ENCODE measurements at regions not wholly inside any gene's neighbourhood (a gene's known extent, or its start where the extent isn't known, plus 50 kb on each side); places are given as distances from the start of the nearest gene placed in this dataset.

GRCh38 chr4:147318586-147318985 is 162.3 kb upstream of the EDNRA start:
- no peak overlapping the region for H3K4me3 Mint-ChIP-seq
- no peaks in the 10 kb centered on the region for H3K4me1 Mint-ChIP-seq
- peaks cover 6% of the 10 kb centered on the region for H3K9me3 Mint-ChIP-seq
- no peaks in the 10 kb centered on the region for H3K27me3 Mint-ChIP-seq
- no peaks in the 10 kb centered on the region for H3K36me3 Mint-ChIP-seq
- H3K27ac Mint-ChIP-seq, result no peak overlapping the region

GRCh38 chr4:147325571-147325981 is 155.3 kb upstream of the EDNRA start:
- H3K27me3 Mint-ChIP-seq, result no peaks in the 10 kb centered on the region
- peaks cover 6% of the 10 kb centered on the region for H3K9me3 Mint-ChIP-seq
- no peak overlapping the region for H3K27ac Mint-ChIP-seq
- H3K36me3 Mint-ChIP-seq, result no peaks in the 10 kb centered on the region
- no peak overlapping the region for H3K4me3 Mint-ChIP-seq
- H3K4me1 Mint-ChIP-seq, result no peaks in the 10 kb centered on the region

- Mint-ChIP-seq H3K9me3 (peaks cover 6% of the 10 kb centered on the region), H3K27me3 (peaks cover 1% of the 10 kb centered on the region), H3K27ac (no peak overlapping the region), H3K4me3 (no peak overlapping the region), H3K36me3 (no peaks in the 10 kb centered on the region), H3K4me1 (no peaks in the 10 kb centered on the region)
These were observed 154.3 kb upstream of the EDNRA start for GRCh38 chr4:147326591-147326990.

GRCh38 chr4:147327322-147327721 is 153.6 kb upstream of the EDNRA start:
- peaks cover 3% of the 10 kb centered on the region for H3K9me3 Mint-ChIP-seq
- no peak overlapping the region for H3K27ac Mint-ChIP-seq
- H3K4me3 Mint-ChIP-seq, result no peak overlapping the region
- H3K36me3 Mint-ChIP-seq, result no peaks in the 10 kb centered on the region
- H3K27me3 Mint-ChIP-seq, result peaks cover 1% of the 10 kb centered on the region
- H3K4me1 Mint-ChIP-seq, result no peaks in the 10 kb centered on the region

GRCh38 chr4:147328189-147328588 is 152.7 kb upstream of the EDNRA start:
- Mint-ChIP-seq H3K4me1 (no peaks in the 10 kb centered on the region), H3K27me3 (peaks cover 1% of the 10 kb centered on the region), H3K9me3 (no peaks in the 10 kb centered on the region), H3K36me3 (no peaks in the 10 kb centered on the region), H3K27ac (no peak overlapping the region), H3K4me3 (no peak overlapping the region)

GRCh38 chr4:147328756-147329446 is 152.0 kb upstream of the EDNRA start:
- Mint-ChIP-seq H3K4me3 (no peak overlapping the region), H3K27me3 (peaks cover 1% of the 10 kb centered on the region), H3K4me1 (no peaks in the 10 kb centered on the region), H3K27ac (no peak overlapping the region), H3K9me3 (no peaks in the 10 kb centered on the region), H3K36me3 (no peaks in the 10 kb centered on the region)

- no peak overlapping the region for H3K27ac Mint-ChIP-seq
- H3K4me3 Mint-ChIP-seq, result no peak overlapping the region
- peaks cover 1% of the 10 kb centered on the region for H3K27me3 Mint-ChIP-seq
These were observed 148.8 kb upstream of the EDNRA start for GRCh38 chr4:147332091-147332490.

GRCh38 chr4:147334478-147334877 is 146.4 kb upstream of the EDNRA start:
- H3K4me1 Mint-ChIP-seq, result no peaks in the 10 kb centered on the region
- no peaks in the 10 kb centered on the region for H3K36me3 Mint-ChIP-seq
- no peak overlapping the region for H3K4me3 Mint-ChIP-seq
- no peak overlapping the region for H3K27ac Mint-ChIP-seq
- no peaks in the 10 kb centered on the region for H3K9me3 Mint-ChIP-seq
- H3K27me3 Mint-ChIP-seq, result peaks cover 1% of the 10 kb centered on the region

More at GRCh38 chr4:147332091-147332490, 148.8 kb upstream of the EDNRA start:
- no peaks in the 10 kb centered on the region for H3K9me3 Mint-ChIP-seq
- H3K36me3 Mint-ChIP-seq, result no peaks in the 10 kb centered on the region
- no peaks in the 10 kb centered on the region for H3K4me1 Mint-ChIP-seq

GRCh38 chr4:147335183-147335582 is 145.7 kb upstream of the EDNRA start:
- H3K9me3 Mint-ChIP-seq, result no peaks in the 10 kb centered on the region
- H3K4me1 Mint-ChIP-seq, result no peaks in the 10 kb centered on the region
- no peak overlapping the region for H3K4me3 Mint-ChIP-seq
- H3K27me3 Mint-ChIP-seq, result peaks cover 1% of the 10 kb centered on the region
- no peaks in the 10 kb centered on the region for H3K36me3 Mint-ChIP-seq
- no peak overlapping the region for H3K27ac Mint-ChIP-seq

- H3K36me3 Mint-ChIP-seq, result no peaks in the 10 kb centered on the region
- peaks cover under 1% of the 10 kb centered on the region for H3K27me3 Mint-ChIP-seq
- H3K4me3 Mint-ChIP-seq, result no peak overlapping the region
- no peaks in the 10 kb centered on the region for H3K4me1 Mint-ChIP-seq
- no peak overlapping the region for H3K27ac Mint-ChIP-seq
- H3K9me3 Mint-ChIP-seq, result no peaks in the 10 kb centered on the region
These were observed 144.6 kb upstream of the EDNRA start for GRCh38 chr4:147336252-147336651.

GRCh38 chr4:147339100-147339499 is 141.8 kb upstream of the EDNRA start:
- Mint-ChIP-seq H3K27me3 (no peaks in the 10 kb centered on the region), H3K9me3 (no peaks in the 10 kb centered on the region), H3K27ac (no peak overlapping the region), H3K4me3 (no peak overlapping the region), H3K4me1 (no peaks in the 10 kb centered on the region), H3K36me3 (no peaks in the 10 kb centered on the region)

GRCh38 chr4:147340111-147340510 is 140.8 kb upstream of the EDNRA start:
- no peaks in the 10 kb centered on the region for H3K27me3 Mint-ChIP-seq
- H3K9me3 Mint-ChIP-seq, result no peaks in the 10 kb centered on the region

GRCh38 chr4:147340591-147341120 is 140.2 kb upstream of the EDNRA start:
- Mint-ChIP-seq H3K9me3 (no peaks in the 10 kb centered on the region), H3K27ac (no peak overlapping the region), H3K27me3 (no peaks in the 10 kb centered on the region), H3K36me3 (no peaks in the 10 kb centered on the region), H3K4me1 (no peaks in the 10 kb centered on the region), H3K4me3 (no peak overlapping the region)

More at GRCh38 chr4:147340111-147340510, 140.8 kb upstream of the EDNRA start:
- Mint-ChIP-seq H3K27ac (no peak overlapping the region), H3K4me1 (no peaks in the 10 kb centered on the region), H3K36me3 (no peaks in the 10 kb centered on the region), H3K4me3 (no peak overlapping the region)

GRCh38 chr4:147343692-147344091 is 137.2 kb upstream of the EDNRA start:
- H3K27ac Mint-ChIP-seq, result no peak overlapping the region
- peaks cover 1% of the 10 kb centered on the region for H3K27me3 Mint-ChIP-seq
- H3K36me3 Mint-ChIP-seq, result no peaks in the 10 kb centered on the region
- H3K9me3 Mint-ChIP-seq, result no peaks in the 10 kb centered on the region
- H3K4me3 Mint-ChIP-seq, result no peak overlapping the region
- H3K4me1 Mint-ChIP-seq, result no peaks in the 10 kb centered on the region

GRCh38 chr4:147345662-147346061 is 135.2 kb upstream of the EDNRA start:
- no peaks in the 10 kb centered on the region for H3K36me3 Mint-ChIP-seq
- peaks cover 5% of the 10 kb centered on the region for H3K9me3 Mint-ChIP-seq
- H3K27me3 Mint-ChIP-seq, result peaks cover 1% of the 10 kb centered on the region
- no peaks in the 10 kb centered on the region for H3K4me1 Mint-ChIP-seq
- no peak overlapping the region for H3K4me3 Mint-ChIP-seq
- no peak overlapping the region for H3K27ac Mint-ChIP-seq

GRCh38 chr4:147347217-147347616 is 133.7 kb upstream of the EDNRA start:
- peaks cover 1% of the 10 kb centered on the region for H3K27me3 Mint-ChIP-seq
- no peaks in the 10 kb centered on the region for H3K4me1 Mint-ChIP-seq
- H3K9me3 Mint-ChIP-seq, result peaks cover 9% of the 10 kb centered on the region
- H3K4me3 Mint-ChIP-seq, result no peak overlapping the region
- no peaks in the 10 kb centered on the region for H3K36me3 Mint-ChIP-seq
- H3K27ac Mint-ChIP-seq, result no peak overlapping the region

GRCh38 chr4:147349193-147349592 is 131.7 kb upstream of the EDNRA start:
- Mint-ChIP-seq H3K27me3 (peaks cover 1% of the 10 kb centered on the region), H3K4me3 (no peak overlapping the region), H3K9me3 (peaks cover 12% of the 10 kb centered on the region), H3K27ac (no peak overlapping the region), H3K36me3 (no peaks in the 10 kb centered on the region), H3K4me1 (no peaks in the 10 kb centered on the region)
